ENCODE measurements at regions not wholly inside any gene's neighbourhood (a gene's known extent, or its start where the extent isn't known, plus 50 kb on each side); places are given as distances from the start of the nearest gene placed in this dataset.
"Not testable (repeated sequence)": the region's sequence is repeated elsewhere in the genome, so short reads cannot be mapped to it uniquely, and the experiment has no call there.

GRCh38 chr11:39570526-39570925 is 1888.9 kb downstream of the LRRC4C start:
- ATAC-seq (no peak), DNase-seq (no peak)
- Mint-ChIP-seq H3K4me3 (no peak overlapping the region), H3K27me3 (no peaks in the 10 kb centered on the region), H3K27ac (no peak overlapping the region), H3K9me3 (peaks cover 14% of the 10 kb centered on the region), H3K4me1 (no peaks in the 10 kb centered on the region), H3K36me3 (ENCODE audit: low read depth) (no peaks in the 10 kb centered on the region)

DNA sequence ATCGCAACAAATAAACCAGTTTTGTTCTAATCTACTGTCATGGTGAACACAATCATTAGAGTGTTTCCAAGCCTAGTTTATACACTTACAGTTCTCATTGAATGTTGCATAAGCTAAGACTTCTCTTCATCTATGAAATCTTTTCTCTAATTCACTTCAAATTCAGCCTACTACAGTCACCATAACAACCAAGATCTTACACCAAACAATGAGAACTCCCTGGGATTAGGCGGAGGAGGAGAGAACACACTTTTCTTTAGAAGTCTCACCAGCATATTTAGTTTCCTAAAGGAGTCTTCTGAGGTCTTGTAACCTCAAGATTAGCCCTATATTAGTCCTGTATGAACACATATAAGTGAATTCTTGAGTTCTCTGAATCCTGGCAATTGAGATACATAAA is 1889.7 kb downstream of the LRRC4C start:
- Mint-ChIP-seq H3K4me1 (no peaks in the 10 kb centered on the region), H3K36me3 (ENCODE audit: low read depth) (no peaks in the 10 kb centered on the region), H3K27me3 (no peaks in the 10 kb centered on the region), H3K9me3 (peaks cover 21% of the 10 kb centered on the region), H3K4me3 (no peak overlapping the region), H3K27ac (no peak overlapping the region)
- no peak for DNase-seq
- no peak for ATAC-seq

DNA sequence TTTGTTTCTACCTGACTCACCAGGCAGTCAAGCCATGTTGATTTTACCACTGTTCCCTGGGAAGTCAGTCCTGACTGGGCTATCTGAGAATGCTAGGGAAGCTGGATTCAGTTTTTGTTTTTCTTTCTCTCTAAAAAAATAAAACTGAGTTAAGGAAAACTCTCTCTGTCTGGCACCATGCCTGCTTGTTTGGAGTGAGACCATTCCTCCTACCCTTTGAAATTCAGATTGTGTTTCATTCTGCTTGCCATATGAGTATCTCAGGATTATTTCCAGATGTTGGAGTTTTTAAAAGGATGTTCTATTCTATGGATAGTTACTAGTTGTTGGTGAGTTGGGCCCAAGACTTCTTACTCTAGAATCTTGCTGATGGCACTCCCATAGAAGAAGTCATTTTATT is 1917.0 kb downstream of the LRRC4C start:
- no peak overlapping the region for H3K27ac Mint-ChIP-seq
- no peaks in the 10 kb centered on the region for H3K36me3 Mint-ChIP-seq (ENCODE audit: low read depth)
- H3K4me3 Mint-ChIP-seq = no peak overlapping the region
- no peaks in the 10 kb centered on the region for H3K27me3 Mint-ChIP-seq
- DNase-seq = no peak
- H3K4me1 Mint-ChIP-seq = no peaks in the 10 kb centered on the region
- peaks cover 47% of the 10 kb centered on the region for H3K9me3 Mint-ChIP-seq
- no peak for ATAC-seq

- Mint-ChIP-seq H3K9me3 (peaks cover 50% of the 10 kb centered on the region), H3K4me3 (no peak overlapping the region), H3K27ac (no peak overlapping the region), H3K4me1 (no peaks in the 10 kb centered on the region), H3K36me3 (ENCODE audit: low read depth) (no peaks in the 10 kb centered on the region), H3K27me3 (no peaks in the 10 kb centered on the region)
- ATAC-seq (no peak), DNase-seq (no peak)
Observed at GRCh38 chr11:39541945-39542351, 1917.5 kb downstream of the LRRC4C start.

DNA sequence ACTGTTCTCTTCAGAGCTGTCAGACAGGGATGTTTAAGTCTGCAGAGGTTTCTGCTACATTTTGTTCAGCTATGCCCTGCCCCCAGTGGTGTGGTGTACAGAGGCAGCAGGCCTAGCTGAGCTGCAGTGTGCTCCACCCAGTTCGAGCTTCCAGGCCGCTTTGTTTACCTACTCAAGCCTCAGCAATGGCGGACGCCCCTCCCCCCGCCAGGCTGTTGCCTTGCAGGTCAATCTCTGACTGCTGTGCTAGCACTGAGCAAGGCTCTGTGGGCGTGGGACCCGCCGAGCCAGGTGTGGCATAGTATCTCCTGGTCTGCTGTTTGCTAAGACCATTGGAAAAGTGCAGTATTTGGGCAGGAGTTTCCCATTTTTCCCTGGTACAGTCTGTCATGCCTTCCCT is 1923.1 kb downstream of the LRRC4C start:
- not testable (repeated sequence) for H3K27ac Mint-ChIP-seq; H3K36me3 Mint-ChIP-seq (ENCODE audit: low read depth); ATAC-seq; H3K27me3 Mint-ChIP-seq; DNase-seq; H3K4me3 Mint-ChIP-seq; H3K4me1 Mint-ChIP-seq
- H3K9me3 Mint-ChIP-seq = peaks cover 55% of the 10 kb centered on the region
